Chondrocyte (in vitro differentiated cells): ENCODE measurements at regions not wholly inside any gene's neighbourhood (a gene's known extent, or its start where the extent isn't known, plus 50 kb on each side); places are given as distances from the start of the nearest gene placed in this dataset.

Experiments
- DNase-seq: peaks from one replicate; pipeline ENCODE4 v3.0.0; 2021; ENCODE audit warnings: mixed read lengths, low spot score
- H3K27ac Mint-ChIP-seq: one replicate; pipeline ENCODE4 v1.8.0; 2021; ENCODE audit warnings: mild to moderate bottlenecking, moderate library complexity, mixed read lengths; ENCODE audit not compliant: unreplicated experiment
- H3K27me3 Mint-ChIP-seq: 2 replicates; pipeline ENCODE4 v1.8.0; 2021; ENCODE audit warnings: low read depth, mixed read lengths
- H3K36me3 Mint-ChIP-seq: 2 replicates; pipeline ENCODE4 v1.8.0; 2021; ENCODE audit warnings: low read depth, mixed read lengths
- H3K4me1 Mint-ChIP-seq: 2 replicates; pipeline ENCODE4 v1.8.0; 2021; ENCODE audit warnings: low read depth, mild to moderate bottlenecking, mixed read lengths
- H3K4me3 Mint-ChIP-seq: one replicate; pipeline ENCODE4 v1.8.0; 2021; ENCODE audit warnings: mild to moderate bottlenecking, moderate library complexity, mixed read lengths; ENCODE audit not compliant: unreplicated experiment
- H3K9me3 Mint-ChIP-seq: 2 replicates; pipeline ENCODE4 v1.8.0; 2021; ENCODE audit warnings: low read depth, mixed read lengths
- TF ChIP-seq, protein P1 (sequence below): fragments of 200-600 bp; sonication (generic); IDR thresholded peaks from 2 replicates; pipeline ENCODE4 v1.5.0; 2021; ENCODE audit warnings: antibody characterized with exemption, mild to moderate bottlenecking, moderate library complexity

DNA sequence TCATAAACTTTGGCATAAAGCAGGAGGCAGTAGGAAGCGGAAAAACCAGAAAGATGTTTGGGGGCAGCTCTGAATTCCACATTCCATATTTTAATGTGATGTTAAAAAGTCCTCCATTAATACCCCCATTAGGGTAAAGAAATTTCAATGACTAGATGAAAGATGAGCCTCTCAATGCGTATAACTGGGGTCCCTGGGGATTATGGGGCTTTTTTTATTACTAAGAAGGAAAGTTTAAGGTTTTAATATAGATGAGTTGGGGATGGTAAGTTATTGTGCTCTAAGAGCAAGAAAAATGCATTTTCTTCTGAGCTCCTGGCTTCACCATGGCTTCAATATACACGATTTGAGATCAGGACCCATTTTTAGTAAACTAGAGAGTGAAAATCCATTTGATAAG is 321.9 kb downstream of the CDK5RAP2 start:
- DNase-seq: no peak
- H3K4me1 Mint-ChIP-seq: no peaks in the 10 kb centered on the region
- TF ChIP-seq, protein P1, sequence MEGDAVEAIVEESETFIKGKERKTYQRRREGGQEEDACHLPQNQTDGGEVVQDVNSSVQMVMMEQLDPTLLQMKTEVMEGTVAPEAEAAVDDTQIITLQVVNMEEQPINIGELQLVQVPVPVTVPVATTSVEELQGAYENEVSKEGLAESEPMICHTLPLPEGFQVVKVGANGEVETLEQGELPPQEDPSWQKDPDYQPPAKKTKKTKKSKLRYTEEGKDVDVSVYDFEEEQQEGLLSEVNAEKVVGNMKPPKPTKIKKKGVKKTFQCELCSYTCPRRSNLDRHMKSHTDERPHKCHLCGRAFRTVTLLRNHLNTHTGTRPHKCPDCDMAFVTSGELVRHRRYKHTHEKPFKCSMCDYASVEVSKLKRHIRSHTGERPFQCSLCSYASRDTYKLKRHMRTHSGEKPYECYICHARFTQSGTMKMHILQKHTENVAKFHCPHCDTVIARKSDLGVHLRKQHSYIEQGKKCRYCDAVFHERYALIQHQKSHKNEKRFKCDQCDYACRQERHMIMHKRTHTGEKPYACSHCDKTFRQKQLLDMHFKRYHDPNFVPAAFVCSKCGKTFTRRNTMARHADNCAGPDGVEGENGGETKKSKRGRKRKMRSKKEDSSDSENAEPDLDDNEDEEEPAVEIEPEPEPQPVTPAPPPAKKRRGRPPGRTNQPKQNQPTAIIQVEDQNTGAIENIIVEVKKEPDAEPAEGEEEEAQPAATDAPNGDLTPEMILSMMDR: no peak
- no peak overlapping the region for H3K4me3 Mint-ChIP-seq
- no peaks in the 10 kb centered on the region for H3K9me3 Mint-ChIP-seq
- H3K27ac Mint-ChIP-seq: no peak overlapping the region
- peaks cover 10% of the 10 kb centered on the region for H3K27me3 Mint-ChIP-seq
- no peaks in the 10 kb centered on the region for H3K36me3 Mint-ChIP-seq

DNA sequence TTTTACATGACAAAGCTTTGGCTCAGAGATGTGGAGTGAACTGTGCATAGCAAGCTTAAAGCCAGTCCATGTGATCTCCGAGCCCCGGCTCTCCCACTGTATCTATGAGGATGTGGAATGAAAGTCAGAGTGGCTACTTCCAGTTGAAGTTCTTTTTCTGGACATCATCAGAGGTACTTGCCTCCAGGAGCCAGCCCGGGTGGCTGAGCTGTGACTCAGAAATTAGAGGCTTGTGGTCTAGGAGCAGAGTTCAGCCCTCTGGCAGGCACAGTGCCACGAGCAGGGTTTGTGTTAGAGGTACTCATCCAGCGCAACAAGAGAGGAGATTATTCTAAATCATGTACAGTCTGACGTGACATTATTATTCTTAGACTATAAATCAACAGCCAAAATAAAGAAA is 322.5 kb downstream of the CDK5RAP2 start:
- Mint-ChIP-seq H3K36me3 (no peaks in the 10 kb centered on the region), H3K4me3 (no peak overlapping the region), H3K27ac (no peak overlapping the region), H3K9me3 (no peaks in the 10 kb centered on the region), H3K27me3 (peaks cover 11% of the 10 kb centered on the region), H3K4me1 (no peaks in the 10 kb centered on the region)
- DNase-seq: no peak
- TF ChIP-seq, protein P1: no peak

DNA sequence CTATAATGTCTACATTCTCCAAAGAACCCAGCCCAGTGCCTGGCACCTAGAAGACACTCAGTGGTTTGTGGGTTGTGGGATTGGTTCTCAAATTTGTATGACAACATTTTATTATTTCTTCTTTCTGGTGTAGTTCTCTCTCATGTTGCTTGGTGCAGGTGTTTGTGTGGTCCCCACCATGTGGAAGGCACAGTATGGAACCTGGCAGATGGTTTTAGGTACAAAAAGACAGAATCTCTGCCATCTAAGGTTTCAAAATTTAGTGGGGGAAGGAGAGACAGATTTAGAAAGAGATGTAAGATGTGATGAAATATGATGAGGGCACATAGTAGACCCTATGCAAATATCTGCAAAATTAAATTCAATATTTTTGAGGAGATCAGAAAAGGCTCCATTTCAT is 323.8 kb downstream of the CDK5RAP2 start:
- Mint-ChIP-seq H3K4me1 (no peaks in the 10 kb centered on the region), H3K4me3 (no peak overlapping the region), H3K27ac (no peak overlapping the region), H3K36me3 (no peaks in the 10 kb centered on the region), H3K27me3 (peaks cover 12% of the 10 kb centered on the region), H3K9me3 (no peaks in the 10 kb centered on the region)
- TF ChIP-seq, protein P1: no peak
- DNase-seq: no peak

DNA sequence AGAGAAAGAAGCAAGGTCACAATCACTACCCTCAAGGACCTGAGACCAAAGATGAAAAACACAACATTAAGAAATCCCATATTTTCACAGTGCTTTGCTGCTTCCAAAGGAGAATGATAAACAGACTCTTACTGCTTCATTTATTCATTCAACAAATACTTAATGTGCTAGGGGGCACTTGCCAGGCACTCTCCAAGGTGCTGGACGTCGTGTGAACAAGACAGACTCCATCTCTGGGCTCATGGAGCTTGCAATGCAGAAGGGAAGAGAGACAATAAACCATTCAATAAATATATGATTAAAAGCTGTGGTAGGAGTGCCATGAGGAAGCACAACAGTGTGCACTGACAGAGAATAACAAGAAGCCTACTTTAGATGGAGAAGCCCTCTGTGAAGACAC is 327.7 kb downstream of the CDK5RAP2 start:
- Mint-ChIP-seq H3K27me3 (peaks cover 13% of the 10 kb centered on the region), H3K9me3 (peaks cover 5% of the 10 kb centered on the region), H3K36me3 (no peaks in the 10 kb centered on the region), H3K4me3 (no peak overlapping the region), H3K27ac (no peak overlapping the region), H3K4me1 (no peaks in the 10 kb centered on the region)
- TF ChIP-seq, protein P1: no peak
- DNase-seq: no peak

- no peaks in the 10 kb centered on the region for H3K4me1 Mint-ChIP-seq
- no peak for DNase-seq
- no peaks in the 10 kb centered on the region for H3K36me3 Mint-ChIP-seq
- H3K4me3 Mint-ChIP-seq: no peak overlapping the region
- H3K27me3 Mint-ChIP-seq: peaks cover 10% of the 10 kb centered on the region
- TF ChIP-seq, protein P1: no peak
- H3K27ac Mint-ChIP-seq: no peak overlapping the region
- peaks cover 2% of the 10 kb centered on the region for H3K9me3 Mint-ChIP-seq
Measured at GRCh38 chr9:120242116-120242811, 337.7 kb downstream of the CDK5RAP2 start.
